ENCODE measurements at regions not wholly inside any gene's neighbourhood (a gene's known extent, or its start where the extent isn't known, plus 50 kb on each side); places are given as distances from the start of the nearest gene placed in this dataset.

GRCh38 chr4:30256116-30256832 is 463.9 kb upstream of the PCDH7 start:
- H3K4me3 ChIP-seq, result no peak overlapping the region
- TF ChIP-seq POLR2AphosphoS5 (IDR thresholded peaks at IDR 0.05) (no peak), POLR2A (IDR thresholded peaks at IDR 0.05) (no peak), EP300 (IDR thresholded peaks at IDR 0.05) (no peak)
- TF ChIP-seq, protein P1, sequence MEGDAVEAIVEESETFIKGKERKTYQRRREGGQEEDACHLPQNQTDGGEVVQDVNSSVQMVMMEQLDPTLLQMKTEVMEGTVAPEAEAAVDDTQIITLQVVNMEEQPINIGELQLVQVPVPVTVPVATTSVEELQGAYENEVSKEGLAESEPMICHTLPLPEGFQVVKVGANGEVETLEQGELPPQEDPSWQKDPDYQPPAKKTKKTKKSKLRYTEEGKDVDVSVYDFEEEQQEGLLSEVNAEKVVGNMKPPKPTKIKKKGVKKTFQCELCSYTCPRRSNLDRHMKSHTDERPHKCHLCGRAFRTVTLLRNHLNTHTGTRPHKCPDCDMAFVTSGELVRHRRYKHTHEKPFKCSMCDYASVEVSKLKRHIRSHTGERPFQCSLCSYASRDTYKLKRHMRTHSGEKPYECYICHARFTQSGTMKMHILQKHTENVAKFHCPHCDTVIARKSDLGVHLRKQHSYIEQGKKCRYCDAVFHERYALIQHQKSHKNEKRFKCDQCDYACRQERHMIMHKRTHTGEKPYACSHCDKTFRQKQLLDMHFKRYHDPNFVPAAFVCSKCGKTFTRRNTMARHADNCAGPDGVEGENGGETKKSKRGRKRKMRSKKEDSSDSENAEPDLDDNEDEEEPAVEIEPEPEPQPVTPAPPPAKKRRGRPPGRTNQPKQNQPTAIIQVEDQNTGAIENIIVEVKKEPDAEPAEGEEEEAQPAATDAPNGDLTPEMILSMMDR (IDR thresholded peaks at IDR 0.05), result no peak
- DNase-seq (ENCODE audit: low spot score in 2 of 2), result no peak
- 74% methylated on average over 3 of the region's 3 CpGs for WGBS
- no peaks in the 10 kb centered on the region for H3K36me3 ChIP-seq
- no peak overlapping the region for H3K27ac ChIP-seq
- H3K4me1 ChIP-seq, result no peaks in the 10 kb centered on the region
- no peaks in the 10 kb centered on the region for H3K9me3 ChIP-seq
- H3K27me3 ChIP-seq, result no peaks in the 10 kb centered on the region

- Histone ChIP-seq H3K9me3 (no peaks in the 10 kb centered on the region), H3K27ac (no peak overlapping the region), H3K4me3 (no peak overlapping the region), H3K4me1 (no peaks in the 10 kb centered on the region), H3K27me3 (no peaks in the 10 kb centered on the region), H3K36me3 (no peaks in the 10 kb centered on the region)
- 61% methylated on average over 3 of the region's 3 CpGs for WGBS
- no peak for DNase-seq (ENCODE audit: low spot score in 2 of 2)
- TF ChIP-seq, protein P1 (IDR thresholded peaks at IDR 0.05), result no peak
- TF ChIP-seq POLR2A (IDR thresholded peaks at IDR 0.05) (no peak), POLR2AphosphoS5 (IDR thresholded peaks at IDR 0.05) (no peak), EP300 (IDR thresholded peaks at IDR 0.05) (no peak)
These were observed 461.2 kb upstream of the PCDH7 start for GRCh38 chr4:30258949-30259348.

DNA sequence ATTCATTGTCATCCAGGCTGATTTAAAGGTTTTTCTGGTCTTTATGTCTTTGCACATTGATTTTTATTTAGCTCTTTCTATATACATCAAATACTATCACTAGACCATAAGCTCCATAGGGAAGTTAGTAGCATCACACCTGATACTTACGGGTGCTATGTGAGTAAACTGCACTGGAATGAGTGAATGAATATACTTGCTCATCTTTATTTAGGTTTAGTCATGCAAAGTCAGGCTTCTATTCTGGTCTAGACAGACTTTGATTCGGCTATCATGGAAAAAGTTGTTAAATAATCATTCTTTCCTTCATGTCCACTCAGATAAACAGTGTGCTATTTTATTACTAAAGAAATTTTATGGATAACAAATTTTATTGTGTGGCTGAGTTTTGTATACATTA is 457.8 kb upstream of the PCDH7 start:
- Histone ChIP-seq H3K9me3 (no peaks in the 10 kb centered on the region), H3K36me3 (no peaks in the 10 kb centered on the region), H3K4me3 (no peak overlapping the region), H3K27ac (no peak overlapping the region), H3K27me3 (no peaks in the 10 kb centered on the region), H3K4me1 (no peaks in the 10 kb centered on the region)
- TF ChIP-seq POLR2AphosphoS5 (IDR thresholded peaks at IDR 0.05), result no peak
- no peak for TF ChIP-seq EP300 (IDR thresholded peaks at IDR 0.05)
- TF ChIP-seq POLR2A (IDR thresholded peaks at IDR 0.05), result no peak
- TF ChIP-seq, protein P1 (IDR thresholded peaks at IDR 0.05), result no peak
- DNase-seq (ENCODE audit: low spot score in 2 of 2), result no peak
- WGBS, result 92% methylated on average over 2 of the region's 2 CpGs

- Histone ChIP-seq H3K4me3 (no peak overlapping the region), H3K27me3 (no peaks in the 10 kb centered on the region), H3K27ac (no peak overlapping the region), H3K36me3 (no peaks in the 10 kb centered on the region), H3K4me1 (no peaks in the 10 kb centered on the region), H3K9me3 (no peaks in the 10 kb centered on the region)
- DNase-seq (ENCODE audit: low spot score in 2 of 2), result peak in 1 of 2 donors; percentile 42
- TF ChIP-seq, protein P1 (IDR thresholded peaks at IDR 0.05), result no peak
- TF ChIP-seq POLR2AphosphoS5 (IDR thresholded peaks at IDR 0.05) (no peak), EP300 (IDR thresholded peaks at IDR 0.05) (no peak), POLR2A (IDR thresholded peaks at IDR 0.05) (no peak)
- WGBS, result 94% methylated on average over 15 of the region's 15 CpGs
These were observed 455.7 kb upstream of the PCDH7 start for GRCh38 chr4:30264465-30264864.

DNA sequence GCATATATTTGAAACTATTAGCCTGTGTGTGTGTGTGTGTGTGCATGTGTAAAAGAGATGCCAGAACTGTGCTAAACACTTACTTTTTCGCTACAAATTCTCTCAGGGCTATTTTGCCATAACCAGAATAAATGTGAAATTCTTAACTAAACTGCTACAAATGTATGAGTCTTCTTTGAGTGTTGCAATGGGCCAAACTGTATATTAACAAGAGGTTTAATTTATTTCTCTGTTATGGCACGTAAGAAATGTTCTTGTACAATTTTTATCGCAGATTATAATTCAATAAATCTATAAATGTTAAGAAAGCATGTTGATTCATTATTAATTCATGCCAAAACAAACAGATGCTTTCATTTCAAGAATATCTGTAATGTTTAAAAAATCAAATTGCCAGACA is 454.5 kb upstream of the PCDH7 start:
- TF ChIP-seq POLR2AphosphoS5 (IDR thresholded peaks at IDR 0.05) (no peak), EP300 (IDR thresholded peaks at IDR 0.05) (no peak), POLR2A (IDR thresholded peaks at IDR 0.05) (no peak)
- TF ChIP-seq, protein P1 (IDR thresholded peaks at IDR 0.05), result no peak
- Histone ChIP-seq H3K27me3 (no peaks in the 10 kb centered on the region), H3K36me3 (no peaks in the 10 kb centered on the region), H3K4me3 (no peak overlapping the region), H3K4me1 (no peaks in the 10 kb centered on the region), H3K9me3 (no peaks in the 10 kb centered on the region), H3K27ac (no peak overlapping the region)
- no peak for DNase-seq (ENCODE audit: low spot score in 2 of 2)
- WGBS, result 45% methylated on average over 3 of the region's 3 CpGs

All from suprapubic skin (tissue), 4 donors.